Bronchial epithelial cell (primary cell): ENCODE measurements at regions not wholly inside any gene's neighbourhood (a gene's known extent, or its start where the extent isn't known, plus 50 kb on each side); places are given as distances from the start of the nearest gene placed in this dataset.

Experiments
- DNase-seq: peaks from one replicate; pipeline ENCODE4 v3.0.0-alpha.2; 2010; ENCODE audit warnings: low read depth
- FAIRE-seq: peaks from 2 replicates; lab custom pipeline; 2011; peaks lifted over from hg19 to GRCh38; lab: Jason Lieb, UNC
- H3K27me3 ChIP-seq: 2 replicates; pipeline ENCODE4 v1.5.1; 2011; ENCODE audit warnings: low read length; ENCODE audit not compliant: control insufficient read depth, insufficient read depth
- H3K36me3 ChIP-seq: 2 replicates; pipeline ENCODE4 v1.5.1; 2011; ENCODE audit warnings: low read length; ENCODE audit not compliant: control insufficient read depth, insufficient read depth
- H3K4me3 ChIP-seq: 2 replicates; pipeline ENCODE4 v1.5.1; 2011; ENCODE audit warnings: mild to moderate bottlenecking, low read depth, low read length, control low read depth
- TF ChIP-seq, protein P1 (sequence below): IDR thresholded peaks from 2 replicates; pipeline ENCODE4 v1.5.1; 2011; ENCODE audit warnings: mild to moderate bottlenecking, moderate library complexity, low read length, control low read depth, inconsistent platforms; ENCODE audit not compliant: insufficient read depth, severe bottlenecking

GRCh38 chr2:47237375-47238334, 61.3 kb upstream of the CALM2 start:
- FAIRE-seq (no peak), DNase-seq (no peak)
- Histone ChIP-seq H3K4me3 (no peak overlapping the region), H3K27me3 (peaks cover 4% of the 10 kb centered on the region), H3K36me3 (no peaks in the 10 kb centered on the region)
- TF ChIP-seq, protein P1, sequence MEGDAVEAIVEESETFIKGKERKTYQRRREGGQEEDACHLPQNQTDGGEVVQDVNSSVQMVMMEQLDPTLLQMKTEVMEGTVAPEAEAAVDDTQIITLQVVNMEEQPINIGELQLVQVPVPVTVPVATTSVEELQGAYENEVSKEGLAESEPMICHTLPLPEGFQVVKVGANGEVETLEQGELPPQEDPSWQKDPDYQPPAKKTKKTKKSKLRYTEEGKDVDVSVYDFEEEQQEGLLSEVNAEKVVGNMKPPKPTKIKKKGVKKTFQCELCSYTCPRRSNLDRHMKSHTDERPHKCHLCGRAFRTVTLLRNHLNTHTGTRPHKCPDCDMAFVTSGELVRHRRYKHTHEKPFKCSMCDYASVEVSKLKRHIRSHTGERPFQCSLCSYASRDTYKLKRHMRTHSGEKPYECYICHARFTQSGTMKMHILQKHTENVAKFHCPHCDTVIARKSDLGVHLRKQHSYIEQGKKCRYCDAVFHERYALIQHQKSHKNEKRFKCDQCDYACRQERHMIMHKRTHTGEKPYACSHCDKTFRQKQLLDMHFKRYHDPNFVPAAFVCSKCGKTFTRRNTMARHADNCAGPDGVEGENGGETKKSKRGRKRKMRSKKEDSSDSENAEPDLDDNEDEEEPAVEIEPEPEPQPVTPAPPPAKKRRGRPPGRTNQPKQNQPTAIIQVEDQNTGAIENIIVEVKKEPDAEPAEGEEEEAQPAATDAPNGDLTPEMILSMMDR: no peak

DNA sequence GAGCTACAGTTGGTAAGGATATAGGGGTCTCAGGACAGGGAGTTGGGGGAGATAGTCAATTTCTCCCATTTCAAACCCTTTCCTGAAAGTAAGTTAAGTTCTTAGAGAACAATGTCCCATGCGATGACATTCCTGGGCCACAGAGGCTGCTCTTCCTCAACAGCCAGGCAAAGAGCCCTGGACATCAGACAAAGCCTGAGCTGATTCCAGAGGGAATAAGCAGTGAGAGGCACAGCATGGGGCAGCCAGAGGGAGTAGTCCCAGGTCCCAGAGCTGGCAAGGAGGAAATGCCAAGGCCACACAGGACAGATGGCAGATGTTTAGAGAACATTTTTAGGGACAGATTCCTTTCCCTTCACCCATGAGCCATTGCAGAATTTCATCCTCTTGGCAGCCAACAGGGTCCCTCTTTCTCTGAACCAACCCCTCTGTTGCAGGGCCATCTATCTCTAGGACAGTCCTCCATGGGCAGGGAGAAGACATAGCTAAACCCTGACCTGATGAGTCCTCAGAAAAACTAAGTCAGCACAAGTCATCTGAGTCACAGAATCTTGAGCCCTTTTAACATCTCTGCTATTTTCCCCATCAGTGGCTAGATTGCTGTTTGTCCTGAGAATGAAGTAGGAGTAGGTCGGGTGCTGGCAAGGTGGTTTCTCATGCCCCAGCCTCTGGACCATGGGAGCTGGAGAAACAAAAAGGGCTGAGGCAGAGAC, 60.3 kb upstream of the CALM2 start:
- TF ChIP-seq, protein P1: no peak
- H3K36me3 ChIP-seq: no peaks in the 10 kb centered on the region
- peaks cover 4% of the 10 kb centered on the region for H3K27me3 ChIP-seq
- FAIRE-seq (no peak), DNase-seq (no peak)
- no peak overlapping the region for H3K4me3 ChIP-seq

GRCh38 chr2:47235132-47235531, 58.8 kb upstream of the CALM2 start:
- FAIRE-seq: no peak
- TF ChIP-seq, protein P1: no peak
- Histone ChIP-seq H3K36me3 (no peaks in the 10 kb centered on the region), H3K27me3 (peaks cover 4% of the 10 kb centered on the region), H3K4me3 (no peak overlapping the region)
- DNase-seq: no peak

GRCh38 chr2:47234456-47234855, 58.1 kb upstream of the CALM2 start:
- FAIRE-seq: no peak
- Histone ChIP-seq H3K4me3 (no peak overlapping the region), H3K27me3 (peaks cover 4% of the 10 kb centered on the region), H3K36me3 (no peaks in the 10 kb centered on the region)
- TF ChIP-seq, protein P1: no peak
- no peak for DNase-seq

GRCh38 chr2:47232738-47233415, 56.6 kb upstream of the CALM2 start:
- Histone ChIP-seq H3K36me3 (no peaks in the 10 kb centered on the region), H3K4me3 (no peak overlapping the region), H3K27me3 (no peaks in the 10 kb centered on the region)
- no peak for DNase-seq
- TF ChIP-seq, protein P1: no peak
- no peak for FAIRE-seq
